H9 (cell line): ENCODE measurements at regions not wholly inside any gene's neighbourhood (a gene's known extent, or its start where the extent isn't known, plus 50 kb on each side); places are given as distances from the start of the nearest gene placed in this dataset.

Experiments
- DNase-seq: peaks from one replicate; pipeline ENCODE4 v3.0.0-alpha.2; 2017
- H2AFZ ChIP-seq: one replicate; pipeline ENCODE4 v1.6.1; 2013; ENCODE audit warnings: mild to moderate bottlenecking, low read length, control low read depth, moderate library complexity
- H2AK5ac ChIP-seq: 2 replicates; pipeline ENCODE4 v1.6.1; 2013; ENCODE audit warnings: low read length, control low read depth, mixed read lengths; ENCODE audit not compliant: insufficient read length
- H2BK120ac ChIP-seq: one replicate; pipeline ENCODE4 v1.6.1; 2013; ENCODE audit warnings: low read depth, mild to moderate bottlenecking, low read length, control low read depth, inconsistent platforms; ENCODE audit not compliant: poor library complexity, severe bottlenecking
- H2BK12ac ChIP-seq: 2 replicates; pipeline ENCODE4 v1.6.1; 2013; ENCODE audit warnings: low read length, control low read depth, mixed read lengths, low read depth; ENCODE audit not compliant: insufficient read length
- H2BK15ac ChIP-seq: 2 replicates; pipeline ENCODE4 v1.6.1; 2013; ENCODE audit warnings: low read depth, low read length, control low read depth
- H2BK20ac ChIP-seq: one replicate; pipeline ENCODE4 v1.6.1; 2013; ENCODE audit warnings: low read depth, mild to moderate bottlenecking, low read length, control low read depth, inconsistent platforms; ENCODE audit not compliant: poor library complexity, severe bottlenecking
- H2BK5ac ChIP-seq: 2 replicates; pipeline ENCODE4 v1.6.1; 2013; ENCODE audit warnings: low read length, control low read depth, mixed read lengths; ENCODE audit not compliant: insufficient read length
- H3K14ac ChIP-seq: 2 replicates; pipeline ENCODE4 v1.6.1; 2013; ENCODE audit warnings: low read length, control low read depth; ENCODE audit not compliant: insufficient read depth
- H3K18ac ChIP-seq: 2 replicates; pipeline ENCODE4 v1.6.1; 2013; ENCODE audit warnings: low read depth, mild to moderate bottlenecking, mixed read lengths, low read length, control low read depth; ENCODE audit not compliant: insufficient read length
- H3K23ac ChIP-seq: 2 replicates; pipeline ENCODE4 v1.6.1; 2013; ENCODE audit warnings: low read length, control low read depth, mixed read lengths, low read depth; ENCODE audit not compliant: insufficient read length
- H3K23me2 ChIP-seq: 2 replicates; pipeline ENCODE4 v1.6.1; 2013; ENCODE audit warnings: low read depth, mild to moderate bottlenecking, mixed read lengths, low read length, control low read depth; ENCODE audit not compliant: insufficient read length, poor library complexity, severe bottlenecking
- H3K27ac ChIP-seq: 2 replicates; pipeline ENCODE4 v1.5.1; 2013; ENCODE audit warnings: low read length, control low read depth, mixed read lengths, low read depth; ENCODE audit not compliant: insufficient read length
- H3K27me3 ChIP-seq: 2 replicates; pipeline ENCODE4 v1.6.1; 2013; ENCODE audit warnings: low read length, control low read depth, inconsistent platforms; ENCODE audit not compliant: insufficient read depth
- H3K4ac ChIP-seq: 2 replicates; pipeline ENCODE4 v1.6.1; 2013; ENCODE audit warnings: low read depth, mild to moderate bottlenecking, control low read depth, inconsistent platforms, low read length, moderate library complexity
- H3K4me1 ChIP-seq: 2 replicates; pipeline ENCODE4 v1.6.1; 2013; ENCODE audit warnings: low read length, control low read depth, inconsistent platforms; ENCODE audit not compliant: insufficient read depth
- H3K4me2 ChIP-seq: 2 replicates; pipeline ENCODE4 v1.6.1; 2013; ENCODE audit warnings: low read length, control low read depth, mixed read lengths; ENCODE audit not compliant: insufficient read length, insufficient read depth
- H3K56ac ChIP-seq: 2 replicates; pipeline ENCODE4 v1.6.1; 2013; ENCODE audit warnings: low read depth, mild to moderate bottlenecking, mixed read lengths, low read length, control low read depth; ENCODE audit not compliant: insufficient read length
- H3K79me1 ChIP-seq: 2 replicates; pipeline ENCODE4 v1.6.1; 2013; ENCODE audit warnings: low read depth, mild to moderate bottlenecking, moderate library complexity, low read length, control low read depth, inconsistent platforms; ENCODE audit not compliant: insufficient read depth, poor library complexity, severe bottlenecking
- H3K79me2 ChIP-seq: 2 replicates; pipeline ENCODE4 v1.6.1; 2013; ENCODE audit warnings: low read length, control low read depth, inconsistent platforms; ENCODE audit not compliant: insufficient read depth
- H3K9ac ChIP-seq: 2 replicates; pipeline ENCODE4 v1.6.1; 2013; ENCODE audit warnings: low read length, control low read depth, mixed read lengths; ENCODE audit not compliant: insufficient read length; ENCODE audit errors: extremely low read depth
- H3K9me3 ChIP-seq: one replicate; pipeline ENCODE4 v1.6.1; 2013; ENCODE audit warnings: low read depth, low read length, inconsistent platforms; ENCODE audit not compliant: control insufficient read depth
- H3T11ph ChIP-seq: one replicate; pipeline ENCODE4 v1.6.1; 2013; ENCODE audit warnings: mild to moderate bottlenecking, low read length, control low read depth, inconsistent platforms
- H4K20me1 ChIP-seq: one replicate; pipeline ENCODE4 v1.6.1; 2013; ENCODE audit not compliant: control insufficient read depth, insufficient read length, insufficient read depth
- H4K5ac ChIP-seq: 2 replicates; pipeline ENCODE4 v1.6.1; 2013; ENCODE audit warnings: low read depth, mild to moderate bottlenecking, mixed read lengths, low read length, control low read depth; ENCODE audit not compliant: insufficient read length
- H4K8ac ChIP-seq: replicated peaks from 2 replicates; pipeline ENCODE4 v1.6.1; 2013; ENCODE audit warnings: low read length, control low read depth, mixed read lengths, low read depth; ENCODE audit not compliant: insufficient read length
- H4K91ac ChIP-seq: 2 replicates; pipeline ENCODE4 v1.6.1; 2013; ENCODE audit warnings: low read depth, mild to moderate bottlenecking, moderate library complexity, mixed read lengths, low read length, control low read depth; ENCODE audit not compliant: insufficient read length
- H3K27ac Mint-ChIP-seq, 3 experiments: 2 replicates in 2 of 3; 3 replicates in 1 of 3; pipeline ENCODE4 v1.8.0; 2020 to 2021; ENCODE audit warnings: mixed read lengths in 3 of 3, mild to moderate bottlenecking in 1 of 3, moderate library complexity in 1 of 3
- H3K27me3 Mint-ChIP-seq: 2 replicates; pipeline ENCODE4 v1.8.0; 2021; ENCODE audit warnings: low read depth, mild to moderate bottlenecking, moderate library complexity, mixed read lengths
- H3K36me3 Mint-ChIP-seq, 3 experiments: 2 replicates in 2 of 3; 3 replicates in 1 of 3; pipeline ENCODE4 v1.8.0; 2020 to 2021; ENCODE audit warnings: low read depth in 3 of 3, mixed read lengths in 3 of 3; ENCODE audit not compliant: insufficient read depth in 1 of 3
- H3K4me1 Mint-ChIP-seq, 2 experiments: 2 replicates each; pipeline ENCODE4 v1.8.0; 2020; ENCODE audit warnings: mixed read lengths in 2 of 2
- H3K4me3 Mint-ChIP-seq, 2 experiments: 2 replicates in 1 of 2; 3 replicates in 1 of 2; pipeline ENCODE4 v1.8.0; 2020 to 2021; ENCODE audit warnings: mild to moderate bottlenecking in 2 of 2, mixed read lengths in 2 of 2, moderate library complexity in 1 of 2
- H3K9me3 Mint-ChIP-seq, 2 experiments: 2 replicates in 1 of 2; 3 replicates in 1 of 2; pipeline ENCODE4 v1.8.0; 2020; ENCODE audit warnings: mild to moderate bottlenecking in 2 of 2, mixed read lengths in 2 of 2, moderate library complexity in 1 of 2
- WGBS: extraction: QIAGEN DNeasy Blood & Tissue Kit; methylation state at CpG from one replicate; pipeline ENCODE4 v1.1.7; 2013; ENCODE audit warnings: missing lambda C conversion rate, low lambda C conversion rate, mixed read lengths; ENCODE audit not compliant: insufficient read length; ENCODE audit errors: extremely low coverage; 5-methylcytosine and 5-hydroxymethylcytosine counted together
- TF ChIP-seq, protein P1 (sequence below): fragments of 200-600 bp; sonication (generic); conservative IDR thresholded peaks from 3 replicates; pipeline ENCODE4 v1.8.0; 2021; ENCODE audit warnings: antibody characterized with exemption, mild to moderate bottlenecking

DNA sequence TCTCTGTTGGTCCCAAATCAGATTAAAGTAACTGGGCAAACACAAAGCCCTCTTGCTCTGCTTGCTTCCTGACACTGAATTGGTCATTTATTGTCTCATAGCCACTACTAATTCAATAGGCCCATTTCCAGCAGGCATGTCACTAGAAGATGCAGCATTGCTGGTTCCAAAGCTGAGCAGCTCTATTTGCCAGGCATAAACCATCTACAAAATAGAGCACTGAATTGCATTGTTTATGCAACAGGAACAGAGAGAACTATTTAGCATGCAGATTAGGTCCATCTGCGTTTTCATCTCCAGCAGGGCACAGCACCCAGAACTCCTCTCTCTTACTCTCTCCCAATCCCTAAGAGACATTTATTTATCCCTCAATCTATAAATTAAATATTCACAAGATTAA lies 227.6 kb downstream of the SUCLG1 start:
- no CpG with 5 or more reads among the region's 1 CpG for WGBS
- TF ChIP-seq, protein P1, sequence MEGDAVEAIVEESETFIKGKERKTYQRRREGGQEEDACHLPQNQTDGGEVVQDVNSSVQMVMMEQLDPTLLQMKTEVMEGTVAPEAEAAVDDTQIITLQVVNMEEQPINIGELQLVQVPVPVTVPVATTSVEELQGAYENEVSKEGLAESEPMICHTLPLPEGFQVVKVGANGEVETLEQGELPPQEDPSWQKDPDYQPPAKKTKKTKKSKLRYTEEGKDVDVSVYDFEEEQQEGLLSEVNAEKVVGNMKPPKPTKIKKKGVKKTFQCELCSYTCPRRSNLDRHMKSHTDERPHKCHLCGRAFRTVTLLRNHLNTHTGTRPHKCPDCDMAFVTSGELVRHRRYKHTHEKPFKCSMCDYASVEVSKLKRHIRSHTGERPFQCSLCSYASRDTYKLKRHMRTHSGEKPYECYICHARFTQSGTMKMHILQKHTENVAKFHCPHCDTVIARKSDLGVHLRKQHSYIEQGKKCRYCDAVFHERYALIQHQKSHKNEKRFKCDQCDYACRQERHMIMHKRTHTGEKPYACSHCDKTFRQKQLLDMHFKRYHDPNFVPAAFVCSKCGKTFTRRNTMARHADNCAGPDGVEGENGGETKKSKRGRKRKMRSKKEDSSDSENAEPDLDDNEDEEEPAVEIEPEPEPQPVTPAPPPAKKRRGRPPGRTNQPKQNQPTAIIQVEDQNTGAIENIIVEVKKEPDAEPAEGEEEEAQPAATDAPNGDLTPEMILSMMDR, result no peak
- H4K5ac ChIP-seq, result no peak overlapping the region
- H3K9me3 Mint-ChIP-seq, result peaks cover 4 to 6% of the 10 kb centered on the region in 2 experiments; a peak in 3 of 5 replicates
- H4K20me1 ChIP-seq, result no peaks in the 10 kb centered on the region
- peaks cover 0 to 2% of the 10 kb centered on the region in 2 experiments; a peak in 1 of 4 replicates for H3K4me1 Mint-ChIP-seq
- H3K79me1 ChIP-seq, result no peaks in the 10 kb centered on the region
- peaks cover 0 to 3% (median 0%) of the 10 kb centered on the region in 3 experiments; a peak in 1 of 7 replicates for H3K36me3 Mint-ChIP-seq
- H4K8ac ChIP-seq, result no peak overlapping the region
- no peak overlapping the region for H3K14ac ChIP-seq
- H3K9ac ChIP-seq, result no peak overlapping the region
- H3K4me3 Mint-ChIP-seq, result no peak overlapping the region
- peaks cover 3% of the 10 kb centered on the region; the same call in 1 of the 2 replicates for H3K4me1 ChIP-seq
- H2AK5ac ChIP-seq, result no peak overlapping the region
- no peak overlapping the region for H3K27ac ChIP-seq
- H3K56ac ChIP-seq, result no peak overlapping the region
- no peak overlapping the region for H2BK15ac ChIP-seq
- no peaks in the 10 kb centered on the region for H3K9me3 ChIP-seq
- H3K4ac ChIP-seq, result no peak overlapping the region
- H3K27me3 Mint-ChIP-seq, result no peaks in the 10 kb centered on the region
- no peak overlapping the region for H2AFZ ChIP-seq
- no peaks in the 10 kb centered on the region for H3K27me3 ChIP-seq
- no peaks in the 10 kb centered on the region for H3K79me2 ChIP-seq
- H2BK20ac ChIP-seq, result no peak overlapping the region
- H3T11ph ChIP-seq, result no peak overlapping the region
- no peak overlapping the region for H2BK5ac ChIP-seq
- no peak for DNase-seq
- H2BK120ac ChIP-seq, result no peak overlapping the region
- H3K27ac Mint-ChIP-seq, result no peak overlapping the region
- no peak overlapping the region for H3K23ac ChIP-seq
- no peaks in the 10 kb centered on the region for H3K23me2 ChIP-seq
- no peak overlapping the region for H3K18ac ChIP-seq
- no peak overlapping the region for H4K91ac ChIP-seq
- no peak overlapping the region for H3K4me2 ChIP-seq
- H2BK12ac ChIP-seq, result no peak overlapping the region
